ENCODE measurements at regions not wholly inside any gene's neighbourhood (a gene's known extent, or its start where the extent isn't known, plus 50 kb on each side); places are given as distances from the start of the nearest gene placed in this dataset.
"Not testable (repeated sequence)": the region's sequence is repeated elsewhere in the genome, so short reads cannot be mapped to it uniquely, and the experiment has no call there.

DNA sequence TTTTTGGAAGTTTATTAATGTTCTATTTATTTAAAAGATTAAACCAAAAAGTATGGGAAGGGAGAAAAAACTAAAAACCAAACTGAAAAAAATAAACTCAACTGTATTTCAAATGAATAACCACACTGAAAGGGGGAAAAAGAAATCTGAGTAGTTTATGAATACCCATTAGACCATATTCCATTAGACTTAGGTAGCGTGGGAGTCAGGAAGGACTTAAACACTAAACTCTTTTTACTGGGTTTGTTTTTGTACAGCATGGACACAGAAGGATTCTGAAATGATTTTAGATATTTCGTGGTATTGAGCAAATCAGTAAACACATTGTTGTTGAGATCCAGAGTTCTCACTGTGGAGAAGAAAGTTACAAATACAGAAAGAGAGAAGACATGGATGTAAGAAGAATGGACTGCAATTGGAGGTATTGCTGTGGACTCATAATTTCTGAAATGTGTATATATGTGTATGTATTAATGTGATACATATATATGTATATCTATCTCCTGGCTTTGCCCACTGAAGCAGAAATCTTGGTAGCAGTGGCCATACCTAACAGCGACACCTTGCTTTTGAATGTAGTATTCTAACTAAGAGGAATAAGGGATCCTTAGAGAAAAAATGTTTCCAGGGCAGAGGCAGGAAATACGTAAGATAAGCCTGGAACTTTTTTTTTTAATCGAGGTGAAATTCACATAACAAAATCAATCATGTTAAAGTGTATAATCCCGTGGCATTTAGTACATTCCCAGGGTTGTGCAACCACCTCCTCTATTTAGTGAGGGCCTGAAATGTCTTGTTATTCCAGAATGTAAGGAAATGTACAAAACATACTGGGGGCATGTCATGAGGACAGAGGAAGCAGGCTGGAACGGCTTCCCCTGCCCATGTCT, 228.8 kb downstream of the SMARCA2 start:
- DNase-seq: no peak

DNA sequence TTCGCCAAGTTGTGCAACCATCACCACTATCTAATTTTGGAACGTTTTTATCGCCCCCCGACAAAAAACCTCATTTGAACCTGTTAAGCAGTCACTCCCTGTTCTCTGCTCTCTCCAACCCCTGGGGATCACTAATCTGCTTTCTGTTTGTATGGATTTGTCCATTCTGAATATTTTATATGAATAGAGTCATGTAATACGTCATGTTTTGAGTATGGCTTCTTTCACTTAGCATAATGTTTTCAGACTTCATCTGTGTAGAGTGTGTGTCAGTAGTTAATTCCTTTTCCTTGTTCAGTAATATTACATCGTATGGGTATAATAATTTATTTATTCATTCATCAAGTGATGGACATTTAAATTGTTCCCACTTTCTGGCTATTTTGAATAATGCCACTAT, 232.2 kb downstream of the SMARCA2 start:
- DNase-seq: no peak

DNA sequence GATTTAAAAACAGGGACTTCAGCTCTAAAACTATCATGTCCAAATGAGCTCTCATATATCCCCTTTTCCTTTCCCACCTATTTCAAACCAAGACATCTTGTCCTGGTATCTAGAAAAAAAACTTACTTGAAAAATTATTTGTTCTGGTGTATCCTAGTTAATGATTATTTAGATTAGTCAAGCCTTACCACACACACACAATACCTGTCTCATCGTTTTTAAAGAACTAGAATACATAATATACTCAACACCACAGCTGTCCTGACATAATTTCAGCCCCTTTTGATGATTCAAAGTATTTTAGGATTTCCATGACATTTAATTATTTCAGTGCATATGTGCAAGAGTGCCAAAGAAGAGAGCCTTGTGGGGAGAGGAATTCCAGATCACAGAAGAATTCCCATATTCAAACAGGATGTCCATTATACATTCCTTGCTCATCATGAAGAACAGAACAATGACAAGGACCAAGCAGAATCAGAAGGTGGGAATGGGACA, 233.7 kb downstream of the SMARCA2 start:
- no peak for DNase-seq

DNA sequence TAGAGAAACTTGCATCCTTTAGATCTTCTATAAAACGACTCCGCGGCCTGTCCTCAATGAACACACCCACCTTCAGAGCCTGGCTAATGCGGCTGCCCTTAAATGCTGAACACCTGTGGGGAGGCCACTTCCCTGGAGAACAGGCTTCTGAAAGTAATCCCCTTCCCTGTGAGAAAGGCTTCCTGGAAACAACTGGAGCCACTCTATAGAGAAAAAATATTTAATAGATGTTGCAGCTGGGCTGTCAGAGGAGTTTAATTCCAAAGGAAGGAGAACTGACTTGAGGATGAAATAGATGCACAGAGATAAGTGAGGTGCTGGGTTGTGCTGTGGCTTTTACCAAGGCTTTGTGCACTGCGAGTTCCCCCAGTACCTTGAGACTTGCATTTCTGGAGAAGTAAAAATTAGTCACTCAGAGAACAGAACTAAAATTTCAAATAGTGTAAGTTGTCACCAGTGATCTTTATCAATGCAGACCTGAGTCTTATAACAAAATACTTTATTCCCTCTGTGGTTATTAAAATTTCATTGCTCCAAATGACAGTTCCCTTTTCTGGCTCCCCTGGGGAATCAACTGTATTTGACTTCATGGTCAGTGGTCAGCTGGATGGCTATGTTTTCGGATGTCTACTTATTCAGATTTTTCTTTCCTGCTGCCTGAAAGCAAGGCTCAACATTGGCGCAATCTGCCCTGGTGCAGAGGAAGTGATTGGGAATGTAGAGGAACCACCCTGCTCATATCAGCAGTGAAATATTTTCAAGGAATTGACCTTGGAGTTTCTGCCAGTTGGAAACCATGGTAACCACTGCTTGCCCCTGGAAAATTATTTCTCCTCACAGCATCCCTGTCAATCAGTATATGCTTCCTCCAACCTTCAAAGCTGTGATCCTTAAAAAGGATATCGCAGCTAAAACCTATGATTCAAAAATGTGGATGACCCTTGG, 238.8 kb downstream of the SMARCA2 start:
- no peak for DNase-seq

DNA sequence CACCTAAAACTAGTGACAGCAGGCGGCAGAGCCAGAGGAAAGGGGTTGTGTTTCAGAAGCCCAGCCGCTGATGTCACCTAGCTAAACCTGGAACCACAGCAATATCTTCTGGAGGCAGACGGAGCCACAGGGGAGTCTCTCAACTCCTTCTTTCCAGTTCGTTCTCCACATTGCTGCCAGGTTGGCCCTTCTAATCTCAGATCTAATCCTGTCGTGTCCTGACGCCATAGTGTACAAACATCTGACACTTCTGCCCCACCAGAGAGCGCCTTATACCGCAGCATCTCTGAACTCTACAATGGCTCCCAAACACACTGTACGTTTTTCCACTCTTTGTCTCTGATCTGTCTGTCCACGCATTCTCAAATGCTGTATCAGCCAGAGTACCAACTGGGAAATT, 240.0 kb downstream of the SMARCA2 start:
- no peak for DNase-seq

DNA sequence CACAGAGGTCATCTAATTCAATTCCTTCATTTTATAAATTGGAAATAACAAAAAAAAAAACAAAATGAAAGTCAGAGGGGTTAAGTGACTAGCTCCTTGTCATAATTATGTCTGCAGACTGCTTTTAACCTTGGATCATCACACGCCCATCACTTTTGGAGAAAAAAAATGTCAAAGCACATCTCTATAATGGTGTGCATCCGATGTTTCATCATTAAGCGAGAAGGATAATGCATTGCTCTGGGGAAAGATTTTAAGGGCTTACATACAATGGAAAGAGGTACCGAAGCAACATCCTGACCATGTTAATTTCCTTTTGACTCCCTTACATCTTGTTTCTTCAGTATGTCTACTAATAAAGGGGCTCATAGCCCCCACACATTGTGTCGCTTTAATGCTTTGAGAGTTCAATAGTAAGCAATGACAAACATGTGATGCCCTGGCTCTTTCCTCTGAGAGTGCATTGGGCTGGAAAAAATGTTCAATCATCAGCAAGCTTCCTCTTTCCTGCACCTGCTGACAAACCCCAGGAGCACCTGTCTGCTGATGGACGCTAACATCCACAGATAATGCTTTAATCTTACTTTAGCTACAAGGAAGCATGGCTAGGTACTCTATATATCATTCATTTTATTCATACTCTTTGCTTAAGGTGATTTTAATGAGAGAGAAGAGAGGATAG, 242.2 kb downstream of the SMARCA2 start:
- DNase-seq: peak; percentile 14

DNA sequence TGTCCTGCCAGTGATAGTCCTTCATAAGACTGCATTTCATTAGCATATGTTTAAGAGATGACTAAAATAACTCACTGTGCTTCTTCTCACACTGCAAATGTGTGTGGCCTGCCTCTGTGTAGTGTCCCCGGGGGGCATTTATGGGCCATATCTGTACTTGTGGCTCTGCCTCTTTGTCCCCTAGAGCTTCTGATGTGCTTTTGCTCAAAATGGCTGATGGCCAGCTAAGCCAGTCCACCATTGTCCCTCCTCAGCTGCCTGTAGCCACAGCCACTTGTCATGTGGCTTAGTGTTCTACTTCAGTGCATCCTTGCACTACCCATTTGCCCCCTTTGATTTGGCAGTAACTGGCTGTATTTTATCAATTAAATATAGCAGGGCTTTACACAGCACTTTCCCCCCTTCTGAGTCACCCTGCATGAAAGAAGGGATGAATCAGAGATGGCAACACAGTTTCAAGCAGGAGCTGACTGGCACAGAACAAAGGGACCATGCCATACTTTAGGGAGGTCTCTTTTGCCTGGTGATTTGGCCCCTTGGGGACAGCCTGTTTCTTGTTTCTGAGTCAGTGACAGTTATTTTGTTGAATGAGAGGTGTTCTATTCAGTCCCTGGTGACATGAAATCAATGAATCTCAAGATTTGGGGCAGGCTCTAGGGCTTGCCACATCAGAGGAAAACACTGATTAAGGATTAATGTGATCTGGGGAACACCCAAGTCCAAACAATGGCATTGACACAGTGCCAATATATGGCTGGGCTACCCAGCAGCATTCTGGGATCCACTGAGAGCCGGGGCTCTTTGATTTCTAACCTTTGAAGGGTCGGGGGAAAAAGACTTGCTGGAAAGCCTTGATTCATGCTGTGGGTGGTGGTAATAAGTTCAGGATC, 245.5 kb downstream of the SMARCA2 start:
- DNase-seq: peak; percentile 39

DNA sequence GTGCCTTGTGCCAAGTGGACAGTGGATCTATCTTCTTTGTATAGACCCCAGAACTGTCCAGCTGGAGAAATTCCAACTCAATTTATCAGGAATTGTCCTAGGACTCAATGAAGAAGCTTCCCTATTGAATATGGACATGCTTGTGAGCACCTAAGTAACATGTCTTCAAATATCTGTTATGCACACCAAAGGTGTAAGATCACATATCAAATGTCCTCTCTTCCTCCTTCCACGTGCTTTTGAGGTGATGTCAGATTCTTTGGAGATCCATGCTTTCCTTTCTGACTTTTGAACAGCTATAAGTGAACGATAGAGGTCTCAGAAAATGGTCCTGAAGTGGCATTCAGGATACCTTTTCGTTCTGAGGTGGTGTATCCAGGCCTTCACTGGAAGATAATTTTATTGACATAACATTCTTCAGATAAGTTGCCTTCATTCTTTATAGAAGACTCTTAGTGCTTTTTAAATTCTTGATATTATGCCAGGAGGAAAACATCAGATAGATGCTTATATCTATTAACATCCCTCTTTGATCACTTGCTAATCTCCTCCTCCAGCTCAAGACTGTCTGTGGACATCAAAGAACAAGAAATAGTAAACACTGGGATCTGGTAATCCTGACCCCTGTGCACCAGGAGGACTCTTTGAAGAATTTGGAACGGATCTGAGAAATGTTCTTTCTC, 246.4 kb downstream of the SMARCA2 start:
- DNase-seq: no peak

DNA sequence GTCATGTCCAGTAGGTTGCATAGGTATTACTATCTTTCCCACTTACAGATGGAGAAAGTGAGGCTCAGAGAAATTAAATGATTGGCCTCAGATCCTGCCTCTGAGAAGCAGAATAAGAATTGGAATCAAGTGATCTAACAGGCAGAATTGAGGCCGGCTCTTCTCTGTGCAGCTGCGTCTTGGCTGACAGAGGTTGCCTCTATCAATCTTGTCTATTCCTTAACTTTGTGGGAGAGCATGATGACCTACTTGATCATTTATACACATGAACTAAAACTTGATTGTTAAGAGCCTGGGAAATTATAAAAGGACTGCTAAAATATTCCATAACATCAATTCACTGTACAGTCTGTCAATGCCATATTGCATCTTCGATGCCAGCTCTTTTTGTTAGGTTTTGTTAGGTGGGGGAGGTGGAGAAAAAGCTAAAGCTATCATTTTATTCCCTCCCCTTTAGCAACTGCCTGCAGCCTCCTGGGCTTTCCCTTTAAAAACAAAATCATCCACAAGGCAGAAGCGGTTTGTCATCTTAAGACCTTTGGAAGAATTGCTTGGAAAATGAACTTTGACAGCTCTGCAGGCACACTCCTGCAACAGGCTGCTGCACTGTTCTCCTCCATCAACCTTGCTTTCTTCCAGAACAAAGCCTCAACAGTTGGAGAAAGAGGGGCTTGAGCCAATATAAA, 247.4 kb downstream of the SMARCA2 start:
- no peak for DNase-seq

DNA sequence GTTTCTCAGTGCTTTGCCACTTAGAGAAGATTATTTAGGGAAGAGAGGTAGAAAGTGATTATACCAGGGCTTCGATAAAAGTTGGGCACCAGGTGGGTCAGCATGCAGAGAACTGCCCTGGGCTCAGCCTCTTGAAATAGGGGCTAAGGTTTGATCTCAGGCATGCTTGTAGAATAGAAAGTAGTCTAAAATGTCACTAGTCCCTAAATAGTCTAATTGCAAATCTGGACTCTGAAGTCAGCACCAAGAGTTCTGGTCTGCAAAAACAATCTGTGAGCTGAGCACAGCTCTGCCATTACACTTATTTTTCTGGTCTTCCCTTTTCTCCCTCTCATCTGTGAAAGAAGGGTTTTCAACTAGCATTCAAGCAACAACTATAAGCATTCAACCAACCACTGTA, 248.0 kb downstream of the SMARCA2 start:
- DNase-seq: no peak

DNA sequence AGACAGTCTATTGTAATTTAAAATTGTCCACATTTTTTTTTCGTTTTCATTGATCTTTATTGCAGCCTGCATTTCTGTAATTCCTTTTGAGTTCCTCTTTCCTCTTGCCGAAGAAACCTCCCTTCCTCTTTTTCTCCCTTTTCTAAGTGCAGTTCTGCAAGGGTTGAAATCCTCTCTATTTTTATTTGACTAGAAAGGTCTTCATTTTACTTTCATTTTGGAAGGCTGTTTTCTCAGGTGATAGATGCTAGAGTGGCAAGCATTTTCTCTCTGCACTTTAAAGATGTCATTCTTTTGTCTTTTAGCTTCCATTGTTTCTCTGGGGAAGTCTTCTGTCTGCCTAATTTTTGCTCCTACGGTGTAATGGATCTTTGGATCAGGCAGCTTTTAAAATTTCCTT, 248.5 kb downstream of the SMARCA2 start:
- no peak for DNase-seq

DNA sequence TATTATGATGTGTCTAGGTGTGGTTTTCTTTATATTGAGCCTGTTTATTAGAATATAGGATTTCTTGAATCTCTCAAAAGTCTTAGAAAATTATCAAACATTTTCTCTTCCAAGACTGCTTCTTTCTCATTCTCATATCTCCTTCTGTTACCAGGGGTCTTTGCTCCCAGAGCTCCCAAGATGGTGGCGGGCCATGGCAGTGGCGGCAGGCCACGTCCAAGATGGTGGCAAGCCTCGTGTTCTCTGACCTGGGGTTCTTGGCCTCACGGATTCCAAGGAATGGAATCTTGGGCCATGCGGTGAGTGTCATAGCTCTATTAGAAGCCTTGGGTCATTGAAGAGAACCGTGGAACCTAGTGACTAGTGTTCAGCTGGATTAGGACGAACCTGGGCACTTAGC, 248.9 kb downstream of the SMARCA2 start:
- DNase-seq: no peak

DNA sequence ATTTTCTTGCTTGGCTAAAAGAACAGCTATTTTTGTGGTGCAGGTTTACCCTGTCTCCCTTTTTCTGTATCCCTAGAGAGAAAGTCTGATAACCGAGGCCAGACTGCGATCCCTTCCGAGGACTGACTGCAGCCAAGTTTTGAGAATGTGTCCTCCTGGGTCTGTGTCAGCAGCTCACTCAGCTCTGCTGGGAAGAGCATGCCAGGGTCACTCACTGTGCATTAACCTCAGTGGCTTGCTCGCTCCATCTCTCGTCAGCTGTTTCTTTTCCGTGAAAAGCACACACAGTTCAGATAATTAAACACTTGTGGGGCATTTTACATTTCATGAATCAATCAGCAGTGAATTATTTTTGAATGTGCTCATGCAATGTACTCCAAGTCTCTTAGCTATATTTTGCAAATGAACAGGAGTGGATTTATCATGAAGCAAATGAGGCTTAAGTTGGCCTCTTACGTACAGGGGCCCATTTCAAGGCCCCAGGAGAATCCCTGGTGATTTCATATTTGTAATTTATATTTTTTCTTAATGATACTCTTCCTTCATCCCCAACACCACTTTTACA, 252.1 kb downstream of the SMARCA2 start:
- DNase-seq: no peak

DNA sequence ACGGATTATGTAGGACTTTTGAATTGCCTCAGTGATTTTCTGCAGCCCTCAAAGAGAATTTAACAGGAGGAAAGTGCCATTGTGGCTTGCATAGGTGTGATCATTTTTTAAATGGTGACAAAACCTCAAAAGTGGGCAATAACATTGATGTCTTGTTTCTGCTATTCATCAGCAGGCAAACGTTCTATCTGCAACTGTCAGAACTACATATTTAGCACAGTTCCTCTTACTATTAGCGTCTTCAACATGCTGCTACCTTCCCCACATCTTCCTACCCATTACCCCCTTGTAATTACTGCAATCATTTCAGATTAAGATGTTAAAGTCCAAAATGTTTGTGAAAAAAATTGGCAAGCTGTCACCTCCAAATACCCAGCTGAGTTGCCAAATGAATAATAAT, 254.6 kb downstream of the SMARCA2 start:
- DNase-seq: no peak

DNA sequence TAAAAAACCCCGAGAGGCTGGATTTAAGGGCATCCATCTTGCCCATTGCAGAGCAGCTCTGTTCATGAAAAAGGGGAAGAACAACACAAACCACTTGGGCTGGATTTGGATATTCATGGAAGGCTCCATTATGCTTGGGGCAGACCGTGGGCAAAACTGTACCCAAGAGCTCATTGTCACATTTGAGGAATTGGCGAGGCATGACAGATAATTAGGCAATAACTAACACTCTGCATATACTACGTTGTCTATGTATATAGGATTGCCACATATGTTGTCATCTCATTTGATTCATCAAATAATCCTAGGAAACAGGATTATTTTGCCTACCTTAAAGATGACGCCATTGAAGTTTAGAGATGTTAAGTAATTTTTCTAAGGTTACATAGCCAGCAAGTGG, 255.4 kb downstream of the SMARCA2 start:
- no peak for DNase-seq

DNA sequence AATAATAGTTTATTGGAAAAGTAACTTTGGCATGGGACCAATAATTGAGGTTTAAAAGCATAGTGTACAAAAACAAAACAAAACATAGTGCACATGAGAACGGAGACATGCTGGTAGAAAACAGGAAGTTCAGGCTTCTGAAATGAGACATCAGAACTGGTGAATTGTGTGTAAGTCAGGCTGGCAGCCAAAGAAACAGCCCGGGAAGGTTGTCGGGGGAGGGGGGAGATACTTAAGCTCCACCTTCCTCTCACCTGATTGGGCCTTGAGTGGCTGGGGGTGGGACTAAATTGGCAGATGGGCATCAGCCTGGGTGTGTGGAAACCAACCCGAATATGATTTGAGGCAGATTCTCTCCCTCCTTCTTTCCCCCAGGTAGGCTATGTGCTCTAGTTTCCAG, 256.3 kb downstream of the SMARCA2 start:
- no peak for DNase-seq

DNA sequence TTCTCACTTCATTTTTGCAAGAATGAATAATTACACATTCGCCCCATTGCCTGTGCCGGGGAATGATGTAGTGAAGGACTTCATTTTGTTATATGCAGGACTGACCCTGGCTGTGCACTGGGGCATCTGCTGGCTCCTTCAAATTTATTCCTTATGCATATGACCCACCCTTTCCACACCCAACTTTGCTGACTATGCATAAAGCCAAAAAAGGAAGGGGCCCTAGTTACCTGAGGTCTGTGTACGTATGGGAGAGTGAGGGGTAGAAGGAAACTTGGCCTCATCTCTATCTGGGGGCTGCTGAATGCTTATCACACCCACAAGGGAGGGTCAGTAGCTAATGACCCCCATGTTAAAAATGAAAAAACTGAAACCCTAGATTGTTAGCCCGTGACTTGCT, 259.6 kb downstream of the SMARCA2 start:
- no peak for DNase-seq

DNA sequence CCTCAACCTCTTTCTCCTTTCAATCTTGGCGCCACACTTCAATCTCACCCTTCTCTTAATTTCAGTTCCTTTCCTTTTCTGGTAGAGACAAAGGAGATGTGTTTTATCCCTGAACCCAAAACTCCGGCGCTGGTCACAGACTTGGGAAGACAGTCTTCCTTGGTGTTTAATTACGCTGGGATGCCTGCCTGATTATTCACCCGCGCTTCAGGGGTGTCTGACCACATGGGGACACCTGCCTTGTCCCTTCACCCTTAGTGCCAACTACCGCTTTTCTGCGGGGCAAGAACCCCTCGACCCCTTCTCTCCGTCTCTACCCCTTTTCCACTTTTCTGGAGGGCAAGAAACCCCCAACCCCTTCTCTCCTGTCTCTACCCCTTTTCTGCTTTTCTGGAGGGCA, 261.1 kb downstream of the SMARCA2 start:
- no peak for DNase-seq

DNA sequence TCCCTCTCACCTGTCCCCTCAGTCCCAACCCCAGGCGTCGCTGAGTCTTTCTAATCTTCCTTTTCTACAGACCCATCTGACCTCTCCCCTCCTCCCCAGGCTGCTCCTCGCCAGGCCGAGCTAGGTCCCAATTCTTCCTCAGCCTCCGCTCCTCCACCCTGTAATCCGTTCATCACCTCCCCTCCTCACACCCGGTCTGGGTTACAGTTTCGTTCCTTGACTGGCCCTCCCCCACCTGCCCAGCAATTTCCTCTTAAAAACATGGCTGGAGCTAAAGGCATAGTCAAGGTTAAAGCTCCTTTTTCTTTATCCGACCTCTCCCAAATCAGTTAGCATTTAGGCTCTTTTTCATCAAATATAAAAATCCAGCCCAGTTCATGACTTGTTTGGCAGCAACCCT, 262.0 kb downstream of the SMARCA2 start:
- not testable (repeated sequence) for DNase-seq

DNA sequence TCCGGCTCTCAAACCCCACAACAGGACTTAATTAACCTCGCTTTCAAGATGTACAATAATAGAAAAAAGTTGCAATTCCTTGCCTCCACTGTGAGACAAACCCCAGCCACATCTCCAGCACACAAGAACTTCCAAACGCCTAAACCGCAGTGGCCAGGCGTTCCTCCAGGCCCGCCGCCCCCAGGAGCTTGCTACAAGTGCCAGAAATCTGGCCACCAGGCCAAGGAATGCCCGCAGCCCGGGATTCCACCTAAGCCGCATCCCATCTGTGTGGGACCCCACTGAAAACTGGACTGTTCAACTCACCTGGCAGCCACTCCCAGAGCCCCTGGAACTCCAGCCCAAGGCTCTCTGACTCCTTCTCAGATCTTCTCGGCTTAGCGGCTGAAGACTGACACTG, 262.5 kb downstream of the SMARCA2 start:
- not testable (repeated sequence) for DNase-seq

All from NCI-H1092 (cell line).